ENCODE measurements at regions not wholly inside any gene's neighbourhood (a gene's known extent, or its start where the extent isn't known, plus 50 kb on each side); places are given as distances from the start of the nearest gene placed in this dataset.

DNA sequence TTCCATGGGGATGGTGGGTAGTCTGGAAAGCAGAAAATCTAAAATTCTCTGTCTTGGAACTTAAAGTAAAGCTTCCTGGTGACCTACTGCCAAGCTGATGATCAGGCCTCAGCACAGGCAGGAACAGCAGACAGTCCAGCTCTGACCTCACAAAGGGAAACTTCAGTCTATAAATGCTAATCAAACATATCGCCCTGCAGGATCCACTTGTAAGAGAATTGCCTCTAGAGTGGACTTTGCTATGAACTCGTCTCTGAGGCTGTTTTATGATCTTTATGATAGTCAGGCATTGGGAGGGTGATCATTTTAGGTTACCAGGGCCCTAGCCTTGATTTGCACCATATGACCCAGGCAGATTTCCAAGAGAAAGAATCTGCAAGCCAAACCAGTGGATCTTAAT lies 67.6 kb upstream of the SELENOP start:
- Mint-ChIP-seq H3K4me3 (no peak overlapping the region), H3K36me3 (no peaks in the 10 kb centered on the region), H3K9me3 (no peaks in the 10 kb centered on the region), H3K4me1 (peaks cover 0 to 14% (median 10%) of the 10 kb centered on the region in 3 donors), H3K27me3 (peaks cover 0 to 3% of the 10 kb centered on the region in 2 donors), H3K27ac (no peak overlapping the region)
- no CpG with 5 or more reads among the region's 2 CpGs for WGBS (ENCODE audit: insufficient coverage)
- Histone ChIP-seq H3K27ac (ENCODE audit: low read length) (no peak overlapping the region), H3K4me1 (ENCODE audit: control insufficient read depth in 1 of 2, extremely low read depth in 1 of 2, insufficient read depth in 2 of 2, low read length in 2 of 2) (no peaks in the 10 kb centered on the region), H3K36me3 (ENCODE audit: control insufficient read depth in 2 of 2, extremely low read depth in 1 of 2, insufficient read depth in 1 of 2, low read length in 1 of 2) (no peaks in the 10 kb centered on the region), H3K9me3 (no peaks in the 10 kb centered on the region), H3K4me3 (ENCODE audit: control insufficient read depth in 1 of 2, extremely low read depth in 1 of 2, low read length in 1 of 2) (no peak overlapping the region), H3K27me3 (replicated peaks in 1 of 2; ENCODE audit: control insufficient read depth in 2 of 2, extremely low read depth in 1 of 2, insufficient read depth in 2 of 2, low read length in 1 of 2) (no peaks in the 10 kb centered on the region)
- ATAC-seq (replicated peaks in 1 of 4): no peak
- CTCF ChIA-PET: interaction anchor here (0.6 to 1.7 kb wide), 2 partner anchors 10 to 1325 kb away, joined by 3 to 5 read pairs; no protein-coding TSS in a partner anchor
- POLR2A ChIA-PET: no interaction called here
- no peak for DNase-seq

- H3K9me3 ChIP-seq: no peaks in the 10 kb centered on the region
- no CpG with 5 or more reads among the region's 4 CpGs for WGBS (ENCODE audit: insufficient coverage)
- ChIA-PET POLR2A (interaction anchor here in 1 of 2 donors (0.5 kb wide), 1 partner anchor 412 kb away, joined by 3 read pairs; no protein-coding TSS in a partner anchor), CTCF (interaction anchor here (0.5 to 1.7 kb wide), 2 partner anchors 11 to 1060 kb away, joined by 4 to 5 read pairs; no protein-coding TSS in a partner anchor)
- no peak overlapping the region for H3K27ac ChIP-seq (ENCODE audit: low read length)
- Mint-ChIP-seq H3K4me1 (peaks cover 0 to 14% (median 10%) of the 10 kb centered on the region in 3 donors), H3K36me3 (no peaks in the 10 kb centered on the region), H3K4me3 (no peak overlapping the region), H3K27me3 (peaks cover 3% of the 10 kb centered on the region in 2 donors), H3K9me3 (no peaks in the 10 kb centered on the region), H3K27ac (no peak overlapping the region)
- H3K4me1 ChIP-seq (ENCODE audit: control insufficient read depth in 1 of 2, extremely low read depth in 1 of 2, insufficient read depth in 2 of 2, low read length in 2 of 2): no peaks in the 10 kb centered on the region
- H3K4me3 ChIP-seq (ENCODE audit: control insufficient read depth in 1 of 2, extremely low read depth in 1 of 2, low read length in 1 of 2): no peak overlapping the region
- DNase-seq (no peak), ATAC-seq (replicated peaks in 1 of 4) (no peak)
- H3K36me3 ChIP-seq (ENCODE audit: control insufficient read depth in 2 of 2, extremely low read depth in 1 of 2, insufficient read depth in 1 of 2, low read length in 1 of 2): no peaks in the 10 kb centered on the region
- H3K27me3 ChIP-seq (replicated peaks in 1 of 2; ENCODE audit: control insufficient read depth in 2 of 2, extremely low read depth in 1 of 2, insufficient read depth in 2 of 2, low read length in 1 of 2): no peaks in the 10 kb centered on the region
Observed at GRCh38 chr5:42878550-42878949, 66.9 kb upstream of the SELENOP start.

DNA sequence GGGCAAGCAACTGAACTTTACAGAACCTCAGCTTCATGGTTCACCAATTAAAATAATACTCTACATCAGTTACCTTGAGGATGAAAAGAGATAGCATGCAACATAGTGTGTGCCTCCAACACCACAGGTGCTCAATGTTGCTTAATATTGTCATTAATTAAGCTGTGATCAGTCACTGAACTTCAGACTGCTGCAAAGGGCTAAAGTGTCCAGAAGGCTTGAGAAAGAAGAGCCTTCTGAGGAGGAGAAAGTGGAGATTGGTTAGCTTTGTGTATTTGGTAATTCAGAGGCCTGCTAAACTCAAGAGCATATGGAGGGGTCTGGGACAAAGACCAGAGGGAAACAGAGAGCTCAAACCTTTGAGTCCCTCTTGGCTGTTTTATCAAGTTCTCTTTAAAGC lies 66.3 kb upstream of the SELENOP start:
- Mint-ChIP-seq H3K4me3 (no peak overlapping the region), H3K36me3 (no peaks in the 10 kb centered on the region), H3K27me3 (peaks cover 6% of the 10 kb centered on the region in 2 donors), H3K9me3 (no peaks in the 10 kb centered on the region), H3K4me1 (peaks cover 0 to 14% (median 10%) of the 10 kb centered on the region in 3 donors), H3K27ac (no peak overlapping the region)
- no peaks in the 10 kb centered on the region for H3K36me3 ChIP-seq (ENCODE audit: control insufficient read depth in 2 of 2, extremely low read depth in 1 of 2, insufficient read depth in 1 of 2, low read length in 1 of 2)
- DNase-seq (no peak), ATAC-seq (replicated peaks in 1 of 4) (no peak)
- H3K27ac ChIP-seq (ENCODE audit: low read length): no peak overlapping the region
- POLR2A ChIA-PET: no interaction called here
- no peaks in the 10 kb centered on the region for H3K9me3 ChIP-seq
- H3K4me1 ChIP-seq (ENCODE audit: control insufficient read depth in 1 of 2, extremely low read depth in 1 of 2, insufficient read depth in 2 of 2, low read length in 2 of 2): no peaks in the 10 kb centered on the region
- H3K27me3 ChIP-seq (replicated peaks in 1 of 2; ENCODE audit: control insufficient read depth in 2 of 2, extremely low read depth in 1 of 2, insufficient read depth in 2 of 2, low read length in 1 of 2): no peaks in the 10 kb centered on the region
- CTCF ChIA-PET: interaction anchor here (0.5 to 1.7 kb wide), 2 partner anchors 12 to 1059 kb away, joined by 4 to 5 read pairs; no protein-coding TSS in a partner anchor
- no peak overlapping the region for H3K4me3 ChIP-seq (ENCODE audit: control insufficient read depth in 1 of 2, extremely low read depth in 1 of 2, low read length in 1 of 2)

- Mint-ChIP-seq H3K9me3 (no peaks in the 10 kb centered on the region), H3K4me3 (no peak overlapping the region), H3K27me3 (peaks cover 7 to 8% of the 10 kb centered on the region in 2 donors), H3K27ac (peak overlapping the region in 1 of 2 donors; percentile 23), H3K36me3 (no peaks in the 10 kb centered on the region), H3K4me1 (peaks cover 0 to 14% (median 10%) of the 10 kb centered on the region in 3 donors)
- ATAC-seq (replicated peaks in 1 of 4) (no peak), DNase-seq (no peak)
- ChIA-PET CTCF (interaction anchor here in 1 of 2 donors (1.7 kb wide), 1 partner anchor 12 kb away, joined by 5 read pairs; no protein-coding TSS in a partner anchor), POLR2A (no interaction called here)
- H3K9me3 ChIP-seq: no peaks in the 10 kb centered on the region
- H3K27ac ChIP-seq (ENCODE audit: low read length): no peak overlapping the region
- WGBS (ENCODE audit: insufficient coverage): 60% methylated on average over 1 of the region's 2 CpGs
- H3K36me3 ChIP-seq (ENCODE audit: control insufficient read depth in 2 of 2, extremely low read depth in 1 of 2, insufficient read depth in 1 of 2, low read length in 1 of 2): no peaks in the 10 kb centered on the region
- H3K4me3 ChIP-seq (ENCODE audit: control insufficient read depth in 1 of 2, extremely low read depth in 1 of 2, low read length in 1 of 2): no peak overlapping the region
- no peaks in the 10 kb centered on the region for H3K27me3 ChIP-seq (replicated peaks in 1 of 2; ENCODE audit: control insufficient read depth in 2 of 2, extremely low read depth in 1 of 2, insufficient read depth in 2 of 2, low read length in 1 of 2)
- H3K4me1 ChIP-seq (ENCODE audit: control insufficient read depth in 1 of 2, extremely low read depth in 1 of 2, insufficient read depth in 2 of 2, low read length in 2 of 2): no peaks in the 10 kb centered on the region
Observed at GRCh38 chr5:42877431-42877830, 65.7 kb upstream of the SELENOP start.

DNA sequence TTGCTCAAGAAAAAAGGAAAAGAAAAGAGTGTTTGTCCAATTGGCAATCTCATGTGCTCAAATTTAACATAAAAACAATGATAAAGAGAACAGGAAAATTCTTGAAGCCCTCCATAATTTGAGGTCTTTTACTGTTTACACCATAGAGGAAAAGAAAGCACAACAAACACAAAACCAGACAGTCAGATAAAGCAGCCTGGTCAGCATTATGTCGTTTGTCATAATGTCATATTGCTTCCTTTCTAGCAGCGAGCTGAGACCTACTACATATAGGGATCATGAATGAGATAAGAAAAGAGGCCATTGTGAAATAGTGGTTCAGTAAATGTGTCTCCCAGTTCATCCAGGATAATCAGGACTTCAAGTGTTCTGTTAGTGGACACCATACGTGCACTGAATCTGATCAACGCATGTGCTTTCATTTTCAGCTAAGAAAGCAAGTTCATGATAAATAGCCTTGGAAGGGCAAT lies 64.7 kb upstream of the SELENOP start:
- no peaks in the 10 kb centered on the region for H3K36me3 ChIP-seq (ENCODE audit: control insufficient read depth in 2 of 2, extremely low read depth in 1 of 2, insufficient read depth in 1 of 2, low read length in 1 of 2)
- WGBS (ENCODE audit: insufficient coverage): 73% methylated on average over 2 of the region's 4 CpGs
- H3K9me3 Mint-ChIP-seq: no peaks in the 10 kb centered on the region
- H3K27me3 Mint-ChIP-seq: peaks cover 10 to 12% of the 10 kb centered on the region in 2 donors
- POLR2A ChIA-PET: interaction anchor here in 1 of 2 donors (0.5 kb wide), 1 partner anchor 17 kb away, joined by 3 read pairs; no protein-coding TSS in a partner anchor
- H3K27me3 ChIP-seq (replicated peaks in 1 of 2; ENCODE audit: control insufficient read depth in 2 of 2, extremely low read depth in 1 of 2, insufficient read depth in 2 of 2, low read length in 1 of 2): no peaks in the 10 kb centered on the region
- peak overlapping the region in 1 of 3 donors; percentile 40 for H3K4me3 Mint-ChIP-seq
- no peaks in the 10 kb centered on the region for H3K4me1 ChIP-seq (ENCODE audit: control insufficient read depth in 1 of 2, extremely low read depth in 1 of 2, insufficient read depth in 2 of 2, low read length in 2 of 2)
- CTCF ChIA-PET: interaction anchor here in 1 of 2 donors (0.6 kb wide), 1 partner anchor 10 kb away, joined by 4 read pairs; no protein-coding TSS in a partner anchor
- H3K9me3 ChIP-seq: no peaks in the 10 kb centered on the region
- ATAC-seq (replicated peaks in 1 of 4) (no peak), DNase-seq (no peak)
- H3K4me1 Mint-ChIP-seq: peaks cover 0 to 14% (median 10%) of the 10 kb centered on the region in 3 donors
- no peak overlapping the region for H3K27ac Mint-ChIP-seq
- H3K27ac ChIP-seq (ENCODE audit: low read length): no peak overlapping the region
- H3K36me3 Mint-ChIP-seq: no peaks in the 10 kb centered on the region
- H3K4me3 ChIP-seq (ENCODE audit: control insufficient read depth in 1 of 2, extremely low read depth in 1 of 2, low read length in 1 of 2): no peak overlapping the region

DNA sequence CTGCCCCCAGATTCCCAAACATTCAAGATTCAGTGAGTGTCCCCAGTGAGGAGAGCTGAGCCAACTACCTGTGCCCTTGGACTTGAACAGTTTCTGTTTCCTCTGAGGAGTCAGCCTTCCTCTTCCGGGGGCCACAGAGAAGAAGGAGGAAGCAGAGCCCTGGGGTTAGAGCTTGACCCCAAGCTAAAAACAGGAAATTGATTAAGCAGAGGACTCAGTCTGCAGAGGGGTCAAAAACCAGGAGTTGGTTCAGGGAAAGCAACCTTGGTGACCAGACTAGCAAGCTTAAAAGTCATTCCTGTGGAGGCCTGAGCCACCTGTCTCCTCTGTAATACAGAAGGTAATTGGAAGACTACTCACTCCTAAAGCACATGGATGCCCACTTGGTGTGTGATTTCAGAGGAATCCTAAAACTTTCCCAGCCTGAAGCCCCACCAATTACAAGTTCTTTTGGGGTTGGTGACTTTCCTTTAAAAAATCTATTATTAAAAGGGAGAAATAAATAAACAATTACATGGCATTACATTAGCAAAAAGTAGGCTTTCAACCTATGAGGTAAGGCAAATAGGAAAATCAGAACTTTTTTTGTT lies 64.2 kb upstream of the SELENOP start:
- peaks cover 10 to 12% of the 10 kb centered on the region in 2 donors for H3K27me3 Mint-ChIP-seq
- H3K27ac Mint-ChIP-seq: no peak overlapping the region
- WGBS (ENCODE audit: insufficient coverage): 50% methylated on average over 1 of the region's 1 CpG
- H3K36me3 ChIP-seq (ENCODE audit: control insufficient read depth in 2 of 2, extremely low read depth in 1 of 2, insufficient read depth in 1 of 2, low read length in 1 of 2): no peaks in the 10 kb centered on the region
- no peak overlapping the region for H3K4me3 ChIP-seq (ENCODE audit: control insufficient read depth in 1 of 2, extremely low read depth in 1 of 2, low read length in 1 of 2)
- no peaks in the 10 kb centered on the region for H3K4me1 ChIP-seq (ENCODE audit: control insufficient read depth in 1 of 2, extremely low read depth in 1 of 2, insufficient read depth in 2 of 2, low read length in 2 of 2)
- peaks cover 0 to 14% (median 10%) of the 10 kb centered on the region in 3 donors for H3K4me1 Mint-ChIP-seq
- ChIA-PET CTCF (no interaction called here), POLR2A (no interaction called here)
- H3K4me3 Mint-ChIP-seq: no peak overlapping the region
- H3K9me3 ChIP-seq: no peaks in the 10 kb centered on the region
- H3K9me3 Mint-ChIP-seq: no peaks in the 10 kb centered on the region
- no peak overlapping the region for H3K27ac ChIP-seq (ENCODE audit: low read length)
- DNase-seq (no peak), ATAC-seq (replicated peaks in 1 of 4) (no peak)
- peaks cover 0 to 3% of the 10 kb centered on the region in 2 experiments for H3K27me3 ChIP-seq (replicated peaks in 1 of 2; ENCODE audit: control insufficient read depth in 2 of 2, extremely low read depth in 1 of 2, insufficient read depth in 2 of 2, low read length in 1 of 2)
- no peaks in the 10 kb centered on the region for H3K36me3 Mint-ChIP-seq

Measured in T-cell (primary cell).